Right renal cortex interstitium (tissue), 3 donors: ENCODE measurements at regions not wholly inside any gene's neighbourhood (a gene's known extent, or its start where the extent isn't known, plus 50 kb on each side); places are given as distances from the start of the nearest gene placed in this dataset.

Experiments used
- DNase-seq, 3 donors: peaks; one replicate each; pipeline ENCODE4 v3.0.0-alpha.2; 2013; ENCODE audit warnings: low read depth in 3 of 3, low spot score in 2 of 3

DNA sequence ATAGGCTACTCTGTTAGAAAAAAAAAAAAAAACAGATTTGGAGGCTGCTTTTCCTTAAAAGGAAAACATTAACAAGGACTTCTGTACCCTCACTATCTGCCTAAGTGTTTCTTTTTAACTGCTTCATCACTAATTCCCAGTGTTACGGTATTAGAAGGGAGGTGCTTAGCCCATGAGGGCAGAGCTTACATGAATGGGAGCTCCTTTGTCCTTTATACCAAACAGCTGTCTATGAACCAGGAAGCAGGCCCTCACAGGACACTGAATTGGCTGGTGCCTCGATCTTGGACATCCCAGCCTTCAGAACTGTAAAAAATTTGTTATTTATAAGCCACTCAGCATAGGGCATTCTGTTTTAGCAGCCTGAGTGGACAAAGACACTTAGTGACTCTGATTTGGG is 215.6 kb upstream of the NRSN1 start:
- DNase-seq = no peak

DNA sequence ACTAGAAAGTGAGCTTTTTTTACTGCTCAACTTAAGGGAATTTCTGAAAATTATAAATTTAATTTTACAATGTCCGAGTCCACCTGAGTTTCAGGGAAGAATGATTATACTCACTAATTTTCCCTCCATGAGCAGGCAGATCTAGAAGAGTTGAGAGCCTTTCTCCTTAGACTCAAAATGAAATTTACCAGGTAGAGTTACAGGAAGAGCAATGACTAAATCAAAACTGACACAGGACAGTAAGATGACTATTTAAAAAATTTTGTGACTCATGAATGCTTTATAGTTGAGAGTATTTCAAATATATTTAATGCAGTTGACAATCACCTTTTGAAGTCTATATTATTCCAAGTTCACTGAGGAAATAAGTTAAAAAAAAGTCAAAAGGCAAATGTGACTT is 198.1 kb upstream of the NRSN1 start:
- no peak for DNase-seq

DNA sequence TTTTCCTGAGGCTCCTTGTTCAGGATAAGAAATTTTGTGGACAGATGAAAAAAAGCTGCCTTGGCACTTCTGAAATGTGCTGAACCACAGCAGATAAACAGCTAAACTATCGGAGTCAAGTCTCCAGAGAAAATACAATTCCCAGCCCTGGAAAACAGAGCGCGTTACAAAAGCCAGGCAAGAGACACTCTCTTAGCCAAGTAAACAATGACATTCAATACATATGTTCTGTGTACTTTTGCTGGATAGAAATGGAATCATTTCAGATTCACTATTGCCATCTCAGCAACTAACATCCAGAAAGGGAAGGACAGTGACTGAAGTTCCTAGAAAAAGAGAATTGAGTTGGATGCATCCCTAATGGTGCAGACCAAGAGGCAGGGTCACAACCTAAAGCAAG is 196.8 kb upstream of the NRSN1 start:
- DNase-seq = no peak

DNA sequence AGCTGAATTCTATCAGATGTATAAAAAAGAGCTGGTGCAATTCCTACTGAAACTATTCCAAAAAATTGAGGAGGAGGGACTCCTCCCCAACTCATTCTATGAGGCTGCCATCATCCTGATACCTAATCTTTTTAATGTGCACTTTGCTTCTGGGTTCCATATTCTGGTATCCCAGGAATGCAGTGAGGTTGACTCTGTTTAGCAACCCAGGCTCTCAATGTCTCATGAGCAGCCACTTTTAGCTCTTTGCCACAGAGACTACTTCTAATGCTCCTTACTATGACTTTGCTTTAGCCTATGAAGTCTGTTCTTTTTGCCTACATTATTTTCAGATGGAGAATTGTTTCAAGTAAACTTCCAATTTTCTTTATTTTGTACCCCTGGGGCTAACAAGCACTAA is 185.5 kb upstream of the NRSN1 start:
- no peak for DNase-seq

DNA sequence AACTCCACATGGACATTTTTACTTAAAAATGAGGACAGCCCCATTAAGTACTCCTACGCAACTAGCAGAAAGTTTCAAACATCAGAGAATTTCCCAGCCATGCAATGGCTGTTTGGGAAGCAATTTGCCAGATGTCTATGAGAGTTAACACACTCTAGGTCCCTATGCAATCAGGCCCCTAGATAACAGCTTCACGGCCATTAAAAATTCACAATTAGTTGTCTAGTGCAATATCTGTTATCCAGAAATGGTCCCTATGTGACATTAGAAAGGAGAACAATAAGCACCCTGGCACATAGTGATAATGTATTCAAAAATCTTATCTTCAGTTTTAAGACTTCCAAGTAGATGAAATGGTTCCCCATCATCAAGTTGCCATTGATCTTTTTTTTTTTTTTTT is 174.3 kb upstream of the NRSN1 start:
- DNase-seq = no peak

DNA sequence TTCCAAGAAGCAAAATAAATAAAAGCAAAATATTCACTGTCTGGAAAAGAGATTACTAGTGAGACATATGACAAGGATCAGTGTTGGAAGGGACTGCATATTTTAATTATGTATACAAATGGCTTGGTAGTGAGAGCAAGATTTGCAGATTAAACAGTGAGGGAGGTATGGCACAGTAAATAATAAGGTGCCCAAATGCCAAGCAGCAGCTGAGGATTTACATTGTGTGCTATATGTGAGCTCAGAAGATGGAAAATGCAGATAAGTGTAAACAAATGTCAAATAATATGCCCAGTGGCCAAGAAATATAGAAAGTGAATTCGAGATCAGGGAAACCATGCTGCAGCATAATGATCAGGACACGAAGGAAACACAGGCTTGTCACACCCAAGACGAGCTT is 173.8 kb upstream of the NRSN1 start:
- DNase-seq = no peak

DNA sequence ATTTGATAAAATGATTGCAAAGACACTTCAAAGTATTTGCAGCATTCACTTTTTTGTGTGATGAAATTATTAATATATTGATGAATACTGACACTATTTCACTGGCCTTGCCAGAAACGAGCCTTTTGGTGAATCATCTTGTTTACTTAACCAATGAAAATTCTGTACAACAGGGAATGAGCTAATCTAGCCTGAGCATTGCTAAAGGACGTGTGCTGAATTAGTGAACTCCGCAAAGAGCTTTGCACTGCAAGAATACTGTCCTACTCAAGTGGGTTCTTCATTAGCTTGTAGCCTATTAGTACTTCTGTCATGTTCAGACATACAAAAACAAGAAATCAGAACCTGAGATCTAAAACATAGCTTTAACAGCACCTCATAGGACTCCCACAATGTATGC is 172.0 kb upstream of the NRSN1 start:
- no peak for DNase-seq

DNA sequence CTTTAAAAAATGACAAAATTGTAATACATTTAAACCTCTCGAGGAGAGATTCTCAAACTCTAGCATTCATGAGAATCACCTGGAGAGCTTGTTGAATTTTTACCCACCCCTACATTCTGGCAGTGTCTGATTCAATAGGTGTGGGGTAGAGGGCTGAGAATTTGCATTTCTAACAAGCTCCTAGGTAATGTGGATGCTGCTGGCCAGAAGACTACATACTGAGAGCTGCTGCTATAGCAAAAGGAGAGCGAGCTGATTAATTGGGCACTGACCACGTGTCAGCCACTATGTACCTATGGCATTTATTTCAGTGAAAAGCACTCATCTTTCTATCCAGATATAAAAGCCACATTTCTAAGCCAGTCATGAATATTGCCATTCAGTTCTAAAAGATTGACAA is 169.0 kb upstream of the NRSN1 start:
- no peak for DNase-seq

DNA sequence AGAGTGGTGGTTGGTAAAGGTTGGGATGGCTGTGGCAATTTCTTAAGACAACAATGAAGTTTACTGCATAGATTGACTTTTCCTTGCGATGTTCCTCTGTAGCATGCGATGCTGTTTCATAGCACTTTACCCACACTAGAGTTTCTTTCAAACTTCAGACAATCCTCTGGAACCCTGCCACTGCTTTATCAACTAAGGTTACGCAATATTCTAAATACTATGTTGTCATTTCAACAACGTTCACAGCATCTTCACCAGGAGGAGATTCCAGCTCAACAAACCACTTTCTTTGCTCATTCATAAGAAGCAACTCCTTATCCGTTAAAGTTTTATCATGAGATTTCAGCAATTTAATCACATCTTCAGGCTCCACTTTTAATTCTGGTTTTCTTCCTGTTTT is 161.2 kb upstream of the NRSN1 start:
- no peak for DNase-seq

DNA sequence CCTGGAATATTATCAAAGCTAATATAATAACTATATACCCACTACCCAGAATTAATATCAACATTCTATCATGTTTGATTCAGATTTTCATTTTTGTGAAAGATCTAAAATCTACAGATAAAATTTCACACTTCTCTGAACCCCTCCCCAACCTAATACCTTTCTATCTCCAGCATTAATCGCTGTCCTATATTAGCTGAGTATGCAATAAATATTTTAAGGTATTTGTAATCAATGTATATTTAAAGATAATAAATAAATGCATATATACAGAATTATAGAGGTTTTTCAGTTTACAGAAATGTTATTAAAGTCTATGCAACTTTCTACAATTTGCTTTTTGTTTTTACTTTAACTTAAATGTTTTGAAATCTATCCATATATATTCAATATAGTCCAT is 156.7 kb upstream of the NRSN1 start:
- no peak for DNase-seq

DNA sequence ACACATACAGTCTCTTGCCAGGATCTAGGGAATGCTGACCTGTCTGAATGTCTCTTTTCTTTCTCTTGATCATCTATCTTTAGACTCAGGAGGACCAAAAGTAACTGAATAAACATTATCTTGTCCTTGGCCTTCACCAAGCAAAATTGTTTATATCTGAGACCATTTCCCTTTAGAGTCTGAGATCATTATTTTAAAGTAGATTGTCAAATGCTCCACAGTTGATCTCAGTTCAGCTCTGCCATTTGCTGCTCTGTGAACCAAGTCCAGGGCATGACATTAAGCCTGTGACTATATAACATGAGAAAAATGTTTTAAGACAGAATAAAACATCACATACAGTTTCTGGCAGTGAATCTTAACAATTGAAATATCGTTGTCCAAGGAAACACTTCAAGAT is 148.3 kb upstream of the NRSN1 start:
- DNase-seq = no peak

DNA sequence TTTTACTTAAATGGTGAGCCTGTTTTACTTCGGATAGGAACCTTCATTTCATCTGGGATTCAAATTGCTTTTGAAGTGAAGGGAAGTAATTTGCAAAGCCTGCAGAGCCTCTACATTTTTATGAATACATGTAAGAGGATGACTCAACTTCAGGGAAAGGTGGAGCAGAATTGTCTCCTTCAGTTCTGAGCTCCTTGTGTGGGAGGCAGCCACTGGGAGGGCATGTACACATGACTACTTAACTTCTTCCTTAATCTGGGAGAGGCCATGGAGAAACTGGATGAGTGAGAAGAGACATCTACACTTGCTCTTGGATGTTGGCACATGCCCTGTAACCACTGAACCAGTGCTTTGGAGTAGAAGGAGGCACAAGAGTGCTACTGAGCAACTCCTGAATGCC is 145.1 kb upstream of the NRSN1 start:
- no peak for DNase-seq

DNA sequence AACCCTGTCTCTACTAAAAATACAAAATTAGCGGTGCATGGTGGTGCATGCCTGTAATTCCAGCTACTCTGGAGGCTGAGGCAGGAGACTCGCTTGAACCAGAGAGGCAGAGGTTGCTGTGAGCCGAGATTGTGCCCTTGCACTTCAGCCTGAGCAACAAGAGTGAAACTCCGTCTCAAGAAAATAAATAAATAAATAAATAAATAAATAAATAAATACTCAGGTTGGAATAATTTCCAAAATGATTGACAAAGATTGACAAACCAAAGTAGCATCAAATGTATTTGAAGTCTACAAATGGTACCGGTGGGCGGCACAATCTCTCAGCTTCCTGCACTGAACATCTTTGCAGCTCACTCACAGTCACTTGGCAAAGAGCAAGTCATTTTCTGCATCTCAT is 144.1 kb upstream of the NRSN1 start:
- DNase-seq = no peak

DNA sequence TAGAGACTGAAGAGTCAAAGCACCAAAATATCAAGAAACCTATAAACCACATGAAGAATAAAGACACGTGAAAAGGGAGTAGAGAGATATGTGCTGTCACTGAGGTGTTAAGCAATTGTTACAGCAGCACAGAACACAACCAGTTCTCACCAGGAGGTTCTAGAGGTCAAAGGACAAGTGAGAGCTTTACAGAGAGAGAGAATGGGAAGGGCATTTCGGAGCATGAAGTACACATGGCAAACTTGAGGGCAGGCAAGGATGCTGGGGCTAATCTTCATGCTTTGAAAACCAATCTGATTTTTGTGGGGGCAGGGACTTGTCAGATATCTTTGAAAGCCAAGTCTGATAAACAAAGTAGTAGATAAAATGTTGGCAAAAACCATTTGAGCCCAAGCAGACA is 142.3 kb upstream of the NRSN1 start:
- no peak for DNase-seq

DNA sequence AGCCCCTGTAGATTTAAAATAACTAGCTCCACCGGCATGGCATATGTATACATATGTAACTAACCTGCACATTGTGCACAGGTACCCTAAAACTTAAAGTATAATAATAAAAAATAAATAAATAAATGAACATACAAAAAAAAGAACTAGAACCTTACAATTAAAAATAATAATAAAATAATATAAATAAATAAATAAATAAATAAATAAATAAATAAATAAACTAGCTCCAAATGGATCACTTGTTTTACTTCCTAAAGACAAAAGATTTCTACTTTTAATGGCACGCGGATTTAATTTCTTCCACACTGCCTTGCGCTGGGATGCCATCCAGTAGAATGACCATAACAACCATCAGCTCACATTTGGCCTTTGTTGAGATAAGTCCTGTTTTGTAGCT is 141.0 kb upstream of the NRSN1 start:
- no peak for DNase-seq

DNA sequence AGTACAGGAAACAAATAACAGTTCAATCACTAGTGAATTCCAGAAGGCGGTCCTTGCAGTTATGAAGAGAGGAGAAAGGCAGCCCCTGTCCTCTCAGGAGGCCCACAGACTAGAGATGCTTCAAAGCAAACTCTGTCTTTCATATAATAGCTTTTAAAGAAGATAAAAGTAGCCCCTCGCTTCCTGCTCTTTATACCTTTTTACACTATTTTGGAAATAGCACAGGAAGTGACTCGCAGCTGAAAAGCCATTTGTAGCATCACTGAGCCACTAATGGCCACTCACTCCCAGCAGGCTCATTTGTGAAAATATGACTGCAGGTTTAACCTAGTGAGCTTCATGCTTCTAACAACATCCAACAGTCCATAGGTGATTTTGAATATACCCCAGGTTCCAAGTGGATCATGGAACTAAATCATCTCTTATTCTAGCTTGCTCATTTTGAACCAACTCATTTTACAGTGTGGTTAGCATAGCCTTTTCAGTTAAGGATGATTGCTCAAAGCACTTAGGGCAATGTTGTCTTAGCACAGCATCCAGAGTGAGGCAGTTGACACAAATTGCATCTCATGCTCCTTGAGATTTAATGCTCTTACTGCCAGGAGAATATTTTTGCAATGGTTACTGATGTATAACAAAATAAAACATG is 136.0 kb upstream of the NRSN1 start:
- no peak for DNase-seq

DNA sequence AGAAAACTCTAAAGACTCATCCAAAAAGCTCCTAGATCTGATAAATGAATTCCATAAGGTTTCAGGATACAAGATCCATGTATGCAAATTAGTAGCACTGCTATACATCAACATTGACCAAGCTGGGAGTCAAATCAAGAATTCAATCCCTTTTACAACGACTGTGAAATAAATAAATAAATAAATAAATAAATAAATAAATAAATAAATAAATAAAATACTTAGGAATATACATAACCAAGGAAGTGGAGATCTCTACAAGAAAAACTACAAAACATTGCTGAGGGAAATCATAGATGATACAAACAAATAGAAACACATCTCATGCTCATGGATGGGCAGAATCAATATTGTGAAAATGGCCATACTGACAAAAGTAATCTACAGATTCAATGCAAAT is 132.0 kb upstream of the NRSN1 start:
- DNase-seq = no peak

DNA sequence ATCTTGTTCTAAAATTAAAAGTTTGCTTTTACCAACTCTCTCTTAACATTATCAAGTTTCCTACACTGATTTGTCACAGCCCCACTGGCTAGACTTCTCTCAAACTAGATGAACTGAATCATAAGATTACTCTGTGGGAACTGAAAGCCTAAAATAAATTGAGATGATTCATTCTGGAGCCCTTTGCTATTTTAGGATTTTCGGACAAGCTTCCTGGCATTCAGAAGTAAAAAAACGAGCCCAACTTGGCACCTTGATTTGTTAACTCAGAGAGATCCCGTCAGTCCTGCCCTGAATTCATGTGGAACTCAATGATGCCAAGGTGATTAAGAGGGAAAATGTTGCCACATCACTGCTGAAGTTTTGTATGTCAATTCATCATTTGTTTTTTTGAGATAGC is 122.0 kb upstream of the NRSN1 start:
- DNase-seq = no peak

DNA sequence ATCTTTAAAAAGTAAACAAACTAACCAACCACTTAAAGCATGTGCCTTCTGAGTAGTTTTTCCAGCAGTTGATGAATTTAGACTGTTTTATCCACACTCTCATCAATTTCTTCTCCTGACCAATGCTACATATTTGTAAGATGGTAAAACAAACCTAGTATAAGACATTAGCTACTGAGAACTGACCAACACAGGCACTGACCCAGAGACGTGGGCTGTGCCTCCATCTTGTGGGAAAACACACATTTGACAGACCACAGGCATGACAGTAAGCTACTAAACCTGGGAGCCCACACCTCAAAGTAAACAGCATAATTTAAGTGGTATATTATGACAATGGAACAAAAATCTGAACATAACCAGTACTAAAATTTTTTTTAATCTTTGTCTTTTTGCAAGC is 121.4 kb upstream of the NRSN1 start:
- no peak for DNase-seq

DNA sequence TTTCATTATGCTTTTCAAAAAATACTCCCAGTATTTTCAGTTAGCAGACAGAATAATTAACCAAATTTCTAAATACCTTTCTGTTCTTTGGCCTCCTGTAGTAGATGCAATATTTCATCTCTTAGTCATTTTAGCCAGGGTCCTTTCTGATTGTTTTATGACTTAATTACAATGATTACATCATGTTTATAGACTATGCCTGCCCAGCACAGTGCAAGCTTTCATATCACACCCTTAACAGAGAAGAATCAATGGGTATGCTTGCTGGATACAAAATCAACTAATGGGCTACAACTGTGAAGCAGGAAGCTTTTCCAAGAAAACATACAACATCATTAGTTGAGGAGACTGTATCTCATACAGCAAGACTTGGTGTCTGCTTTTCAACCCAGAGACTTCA is 119.8 kb upstream of the NRSN1 start:
- no peak for DNase-seq

DNA sequence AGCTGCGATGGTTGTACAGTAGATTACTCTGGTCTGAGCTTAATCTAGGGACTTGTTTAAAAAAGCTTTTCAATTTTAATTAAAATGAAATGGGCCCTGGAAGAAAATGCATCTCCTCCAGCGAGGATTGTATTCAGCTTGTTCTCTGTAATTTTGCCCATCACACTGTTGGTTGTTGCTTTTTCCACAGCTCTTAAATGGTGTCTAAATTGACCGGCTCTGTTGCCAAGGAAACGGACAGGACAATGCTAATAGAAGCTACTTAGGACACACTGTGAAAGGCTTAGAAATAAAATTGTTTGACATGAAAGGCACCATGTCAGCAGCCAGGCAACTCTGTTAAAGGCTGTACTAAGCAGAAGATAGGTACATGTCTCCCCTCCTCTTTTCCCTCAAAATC is 116.7 kb upstream of the NRSN1 start:
- no peak for DNase-seq

DNA sequence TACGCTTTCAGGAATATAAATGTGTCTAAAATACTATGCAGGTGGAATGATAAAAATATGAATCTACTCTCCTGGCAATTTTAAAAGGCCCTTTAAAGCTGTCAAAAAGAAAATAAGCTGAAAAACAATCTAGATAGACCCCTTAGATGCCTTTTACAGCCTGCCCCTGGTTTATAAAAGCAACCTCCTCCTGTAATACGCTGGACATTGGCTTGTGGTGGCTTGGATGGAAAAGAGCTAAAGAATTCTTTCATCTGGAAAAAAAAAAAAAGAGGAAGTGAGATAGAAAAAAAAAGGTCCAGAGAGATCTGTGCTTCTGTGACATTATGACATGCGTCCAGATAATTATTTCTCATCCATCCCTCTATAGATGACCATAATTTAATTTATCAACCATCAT is 115.9 kb upstream of the NRSN1 start:
- no peak for DNase-seq

DNA sequence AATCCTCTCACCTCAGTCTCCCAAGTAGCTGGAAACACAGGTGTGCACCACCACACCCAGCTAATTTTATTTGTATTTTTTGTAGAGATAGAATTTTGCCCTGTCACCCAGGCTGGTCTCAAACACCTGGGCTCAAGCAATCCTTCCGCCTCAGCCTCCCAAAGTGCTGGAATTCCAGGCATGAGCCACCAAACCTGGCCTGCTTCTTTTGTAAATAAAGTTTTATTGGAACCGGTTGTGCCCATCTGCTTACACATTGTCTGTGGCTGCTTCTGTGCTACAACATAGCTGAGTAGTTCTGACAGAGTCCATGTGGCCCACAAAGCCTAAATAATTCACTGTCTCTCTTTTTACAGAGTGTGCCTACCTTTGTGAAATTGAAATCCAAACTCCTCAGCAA is 109.7 kb upstream of the NRSN1 start:
- no peak for DNase-seq

DNA sequence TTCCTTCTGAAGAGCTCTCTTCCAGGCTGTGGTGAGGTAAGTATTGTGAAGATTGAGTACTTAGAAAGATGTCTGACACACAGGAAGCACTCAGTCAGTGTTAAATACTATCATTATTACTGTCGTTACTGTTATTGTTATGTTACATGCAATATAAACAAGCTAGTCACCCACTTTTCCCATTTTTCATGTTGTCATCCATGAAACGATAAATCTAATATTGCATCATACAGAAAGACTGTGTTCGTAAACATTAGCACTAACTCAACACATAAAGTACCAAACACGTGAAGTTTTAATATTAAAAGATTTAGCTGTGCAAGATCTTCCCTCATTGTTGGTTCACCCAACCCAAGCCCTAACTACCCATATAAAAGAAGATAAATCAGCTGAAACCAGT is 109.2 kb upstream of the NRSN1 start:
- no peak for DNase-seq
